Gastroesophageal sphincter (tissue), 3 donors: ENCODE measurements at regions not wholly inside any gene's neighbourhood (a gene's known extent, or its start where the extent isn't known, plus 50 kb on each side); places are given as distances from the start of the nearest gene placed in this dataset.

ENCODE experiments used
- EP300 ChIP-seq: sonication (generic); formaldehyde crosslinking; IDR thresholded peaks from one replicate; pipeline ENCODE4 v1.6.1; 2017; ENCODE audit warnings: antibody characterized with exemption, mild to moderate bottlenecking
- POLR2A ChIP-seq, 2 donors: fragments of 450-650 bp; IDR thresholded peaks; one replicate each; pipeline ENCODE4 v1.6.1; 2017; ENCODE audit warnings: antibody characterized with exemption in 2 of 2, mild to moderate bottlenecking in 2 of 2, moderate library complexity in 1 of 2
- POLR2AphosphoS5 ChIP-seq: sonication (generic); formaldehyde crosslinking; IDR thresholded peaks from one replicate; pipeline ENCODE4 v1.6.1; 2017; ENCODE audit warnings: antibody characterized with exemption
- TF ChIP-seq, protein P1 (sequence below), 4 experiments: fragments of 200-600 bp in 2 of 4; fragments of 450-650 bp in 2 of 4; sonication (generic) in 1 of 4; IDR thresholded peaks; one replicate each; pipeline ENCODE4 v1.5.1; 2017 to 2019; ENCODE audit warnings: antibody characterized with exemption in 4 of 4, mild to moderate bottlenecking in 2 of 4, moderate library complexity in 2 of 4

DNA sequence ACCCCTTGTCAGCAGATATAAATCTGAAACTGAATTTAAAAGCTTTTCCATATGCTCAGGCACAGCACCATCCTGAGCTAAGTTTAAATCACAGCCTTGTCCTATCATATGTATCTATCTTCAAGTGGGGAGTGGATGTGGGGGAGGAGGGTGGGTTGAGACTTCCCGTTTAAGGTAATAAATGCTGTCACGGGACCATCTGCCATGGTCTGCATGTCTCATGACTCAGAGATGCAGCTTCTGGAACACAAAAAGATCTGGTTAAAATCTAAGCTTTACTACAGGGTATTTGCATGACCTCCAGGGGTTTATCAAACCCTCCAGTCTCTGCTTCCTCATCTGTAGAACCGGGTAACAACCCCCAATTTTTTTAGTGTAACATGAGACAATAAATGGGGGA is 377.7 kb upstream of the ST6GAL2 start:
- TF ChIP-seq, protein P1, sequence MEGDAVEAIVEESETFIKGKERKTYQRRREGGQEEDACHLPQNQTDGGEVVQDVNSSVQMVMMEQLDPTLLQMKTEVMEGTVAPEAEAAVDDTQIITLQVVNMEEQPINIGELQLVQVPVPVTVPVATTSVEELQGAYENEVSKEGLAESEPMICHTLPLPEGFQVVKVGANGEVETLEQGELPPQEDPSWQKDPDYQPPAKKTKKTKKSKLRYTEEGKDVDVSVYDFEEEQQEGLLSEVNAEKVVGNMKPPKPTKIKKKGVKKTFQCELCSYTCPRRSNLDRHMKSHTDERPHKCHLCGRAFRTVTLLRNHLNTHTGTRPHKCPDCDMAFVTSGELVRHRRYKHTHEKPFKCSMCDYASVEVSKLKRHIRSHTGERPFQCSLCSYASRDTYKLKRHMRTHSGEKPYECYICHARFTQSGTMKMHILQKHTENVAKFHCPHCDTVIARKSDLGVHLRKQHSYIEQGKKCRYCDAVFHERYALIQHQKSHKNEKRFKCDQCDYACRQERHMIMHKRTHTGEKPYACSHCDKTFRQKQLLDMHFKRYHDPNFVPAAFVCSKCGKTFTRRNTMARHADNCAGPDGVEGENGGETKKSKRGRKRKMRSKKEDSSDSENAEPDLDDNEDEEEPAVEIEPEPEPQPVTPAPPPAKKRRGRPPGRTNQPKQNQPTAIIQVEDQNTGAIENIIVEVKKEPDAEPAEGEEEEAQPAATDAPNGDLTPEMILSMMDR (IDR thresholded peaks at IDR 0.05), result no peak
- no peak for TF ChIP-seq POLR2AphosphoS5
- TF ChIP-seq POLR2A (IDR thresholded peaks at IDR 0.05), result no peak
- TF ChIP-seq EP300, result no peak
